Kidney (tissue), 13 donors: ENCODE measurements at regions not wholly inside any gene's neighbourhood (a gene's known extent, or its start where the extent isn't known, plus 50 kb on each side); places are given as distances from the start of the nearest gene placed in this dataset.

Experiments used
- DNase-seq, 5 donors: peaks; one replicate each; pipeline ENCODE4 v3.0.0-alpha.2; 2013 to 2020
- FAIRE-seq: peaks from 2 replicates; lab custom pipeline; 2012; peaks lifted over from hg19 to GRCh38; lab: Jason Lieb, UNC
- H3K27ac ChIP-seq, 2 donors: one replicate each; pipeline ENCODE4 v1.7.0; 2013; ENCODE audit warnings: low read depth in 2 of 2, low read length in 2 of 2, inconsistent platforms in 1 of 2
- H3K27me3 ChIP-seq: one replicate; pipeline ENCODE4 v1.7.1; 2013; ENCODE audit warnings: low read length, inconsistent platforms; ENCODE audit not compliant: control insufficient read depth, insufficient read depth
- H3K36me3 ChIP-seq, 3 donors: one replicate each; pipeline versions ENCODE4 v1.7.0 to v1.7.1; 2013; ENCODE audit warnings: low read length in 3 of 3, control low read depth in 1 of 3, inconsistent platforms in 1 of 3; ENCODE audit not compliant: insufficient read depth in 3 of 3, control insufficient read depth in 2 of 3
- H3K4me1 ChIP-seq, 3 donors: one replicate each; pipeline versions ENCODE4 v1.7.0 to v1.7.1; 2013; ENCODE audit warnings: low read length in 3 of 3, inconsistent platforms in 1 of 3, low read depth in 1 of 3; ENCODE audit not compliant: control insufficient read depth in 2 of 3, insufficient read depth in 2 of 3
- H3K4me3 ChIP-seq, 3 donors: one replicate each; pipeline versions ENCODE4 v1.7.0 to v1.8.1; 2013; ENCODE audit warnings: low read length in 3 of 3, control low read depth in 1 of 3, inconsistent platforms in 1 of 3
- H3K9ac ChIP-seq, 3 donors: one replicate each; pipeline versions ENCODE4 v1.7.0 to v1.7.1; 2013; ENCODE audit warnings: low read length in 3 of 3, control low read depth in 1 of 3, inconsistent platforms in 1 of 3
- H3K9me3 ChIP-seq, 3 donors: one replicate each; pipeline versions ENCODE4 v1.7.0 to v1.7.1; 2013; ENCODE audit warnings: low read length in 3 of 3, control low read depth in 1 of 3, inconsistent platforms in 1 of 3; ENCODE audit not compliant: control insufficient read depth in 2 of 3, insufficient read depth in 1 of 3
- intact Hi-C: fragments of 100-400 bp; cut with DNase I; formaldehyde crosslinking; loops from one replicate; pipeline ENCODE4 v1.11.1; 2022
- TF ChIP-seq, protein P1 (sequence below): IDR thresholded peaks from 3 replicates; pipeline ENCODE4 v1.5.1; 2012; ENCODE audit warnings: mild to moderate bottlenecking, moderate library complexity, borderline replicate concordance; ENCODE audit not compliant: insufficient read depth; ENCODE audit errors: extremely low read depth
- donor health status: control.
- donor health status: control.
- donor health status: control.
- donor health status: control.
- donor health status: control.
- donor health status: DM: yes; HTN: yes; CAD: no.
- donor health status: Normal renal cell carcinoma (clear cell type).

GRCh38 chr4:11485926-11486325 lies 57.2 kb upstream of the HS3ST1 start:
- intact Hi-C loops, result no loop called here
- no peaks in the 10 kb centered on the region for H3K4me1 ChIP-seq
- H3K27ac ChIP-seq, result no peak overlapping the region
- H3K36me3 ChIP-seq, result no peaks in the 10 kb centered on the region
- TF ChIP-seq, protein P1, sequence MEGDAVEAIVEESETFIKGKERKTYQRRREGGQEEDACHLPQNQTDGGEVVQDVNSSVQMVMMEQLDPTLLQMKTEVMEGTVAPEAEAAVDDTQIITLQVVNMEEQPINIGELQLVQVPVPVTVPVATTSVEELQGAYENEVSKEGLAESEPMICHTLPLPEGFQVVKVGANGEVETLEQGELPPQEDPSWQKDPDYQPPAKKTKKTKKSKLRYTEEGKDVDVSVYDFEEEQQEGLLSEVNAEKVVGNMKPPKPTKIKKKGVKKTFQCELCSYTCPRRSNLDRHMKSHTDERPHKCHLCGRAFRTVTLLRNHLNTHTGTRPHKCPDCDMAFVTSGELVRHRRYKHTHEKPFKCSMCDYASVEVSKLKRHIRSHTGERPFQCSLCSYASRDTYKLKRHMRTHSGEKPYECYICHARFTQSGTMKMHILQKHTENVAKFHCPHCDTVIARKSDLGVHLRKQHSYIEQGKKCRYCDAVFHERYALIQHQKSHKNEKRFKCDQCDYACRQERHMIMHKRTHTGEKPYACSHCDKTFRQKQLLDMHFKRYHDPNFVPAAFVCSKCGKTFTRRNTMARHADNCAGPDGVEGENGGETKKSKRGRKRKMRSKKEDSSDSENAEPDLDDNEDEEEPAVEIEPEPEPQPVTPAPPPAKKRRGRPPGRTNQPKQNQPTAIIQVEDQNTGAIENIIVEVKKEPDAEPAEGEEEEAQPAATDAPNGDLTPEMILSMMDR, result no peak
- FAIRE-seq (no peak), DNase-seq (no peak)
- no peak overlapping the region for H3K4me3 ChIP-seq
- H3K9ac ChIP-seq, result no peak overlapping the region
- H3K9me3 ChIP-seq, result no peaks in the 10 kb centered on the region
- H3K27me3 ChIP-seq, result no peaks in the 10 kb centered on the region

DNA sequence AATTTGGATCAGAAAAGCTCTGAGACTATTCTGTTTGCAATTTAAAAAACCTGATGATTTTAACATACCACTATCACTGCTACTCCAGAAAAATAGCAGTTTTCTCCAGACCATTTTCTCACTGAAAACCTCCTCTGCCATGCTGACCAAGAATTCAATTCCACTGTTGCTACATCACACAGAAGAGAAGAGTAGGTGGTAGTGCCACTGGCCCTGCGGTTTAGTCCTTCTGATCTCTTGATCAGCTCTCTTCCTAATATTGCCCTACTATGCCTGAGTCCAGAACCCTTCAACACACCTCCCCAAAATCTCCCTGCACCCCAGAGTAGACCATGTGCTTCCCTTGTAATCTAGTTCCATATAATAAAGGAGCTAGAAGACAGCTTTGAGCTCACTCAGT lies 55.8 kb upstream of the HS3ST1 start:
- TF ChIP-seq, protein P1, result no peak
- intact Hi-C loops, result no loop called here
- Histone ChIP-seq H3K27ac (no peak overlapping the region), H3K27me3 (no peaks in the 10 kb centered on the region), H3K4me3 (no peak overlapping the region), H3K9me3 (no peaks in the 10 kb centered on the region), H3K4me1 (no peaks in the 10 kb centered on the region), H3K36me3 (no peaks in the 10 kb centered on the region), H3K9ac (no peak overlapping the region)
- FAIRE-seq, result no peak
- DNase-seq, result no peak

DNA sequence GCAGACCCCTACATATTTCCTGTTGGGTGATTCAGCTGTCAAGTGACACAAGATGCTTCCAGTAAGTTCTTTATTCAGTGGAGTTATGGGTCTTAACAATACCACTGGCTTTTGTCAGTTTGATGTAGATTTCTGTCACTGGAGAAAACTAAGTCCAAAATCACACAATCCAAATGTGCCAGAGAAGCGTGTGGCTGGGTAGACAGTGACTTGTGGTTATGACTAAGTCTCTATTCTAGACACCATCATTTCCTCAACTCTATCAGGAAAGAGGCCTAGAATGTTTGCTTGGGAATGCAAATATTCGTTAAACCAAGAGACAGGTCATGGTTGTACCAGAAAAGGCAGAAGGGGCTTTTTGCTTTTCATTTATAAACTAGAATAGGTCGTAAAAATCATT lies 54.4 kb upstream of the HS3ST1 start:
- no peak for FAIRE-seq

More for the DNA sequence above, 54.4 kb upstream of the HS3ST1 start:
- Histone ChIP-seq H3K27me3 (no peaks in the 10 kb centered on the region), H3K9ac (no peak overlapping the region), H3K36me3 (no peaks in the 10 kb centered on the region), H3K4me3 (no peak overlapping the region), H3K9me3 (no peaks in the 10 kb centered on the region), H3K4me1 (no peaks in the 10 kb centered on the region), H3K27ac (no peak overlapping the region)
- TF ChIP-seq, protein P1, result no peak
- intact Hi-C loops, result no loop called here
- DNase-seq, result no peak
